ENCODE measurements at regions not wholly inside any gene's neighbourhood (a gene's known extent, or its start where the extent isn't known, plus 50 kb on each side); places are given as distances from the start of the nearest gene placed in this dataset.

DNA sequence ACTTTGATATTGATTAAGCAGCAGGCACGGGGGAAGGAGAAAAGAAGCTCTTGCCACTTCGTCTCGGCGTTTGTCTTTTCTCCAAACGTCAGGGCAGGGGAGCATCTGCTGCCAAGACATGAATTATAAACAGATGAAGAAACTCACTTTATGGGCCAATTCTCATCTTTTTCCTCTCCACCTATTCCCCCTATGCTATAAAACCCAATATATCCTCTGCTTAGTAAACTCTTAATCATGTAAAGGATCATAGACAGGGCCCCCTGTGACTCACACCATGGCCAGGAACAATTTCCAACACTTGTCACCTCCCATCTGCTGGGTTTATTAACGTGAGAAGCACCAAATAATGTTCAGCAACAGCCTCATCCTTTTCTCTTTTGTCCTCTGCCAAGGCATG is 1092.1 kb upstream of the TMEM132C start:
- H3K27ac ChIP-seq (ENCODE audit: low read depth in 2 of 2, low read length in 2 of 2), result no peak overlapping the region
- no peaks in the 10 kb centered on the region for H3K27me3 ChIP-seq (ENCODE audit: control insufficient read depth in 2 of 2, insufficient read depth in 2 of 2, low read length in 2 of 2)
- no peaks in the 10 kb centered on the region for H3K36me3 ChIP-seq (ENCODE audit: control insufficient read depth in 2 of 2, insufficient read depth in 2 of 2, low read length in 2 of 2)
- H3K9ac ChIP-seq (ENCODE audit: low read depth in 1 of 2, low read length in 2 of 2), result no peak overlapping the region
- no peaks in the 10 kb centered on the region for H3K9me3 ChIP-seq (ENCODE audit: control insufficient read depth in 2 of 2, low read length in 2 of 2)
- H3K4me3 ChIP-seq (ENCODE audit: low read length in 2 of 2), result no peak overlapping the region
- H3K4me1 ChIP-seq (ENCODE audit: control insufficient read depth in 2 of 2, insufficient read depth in 2 of 2, low read length in 2 of 2), result no peaks in the 10 kb centered on the region

DNA sequence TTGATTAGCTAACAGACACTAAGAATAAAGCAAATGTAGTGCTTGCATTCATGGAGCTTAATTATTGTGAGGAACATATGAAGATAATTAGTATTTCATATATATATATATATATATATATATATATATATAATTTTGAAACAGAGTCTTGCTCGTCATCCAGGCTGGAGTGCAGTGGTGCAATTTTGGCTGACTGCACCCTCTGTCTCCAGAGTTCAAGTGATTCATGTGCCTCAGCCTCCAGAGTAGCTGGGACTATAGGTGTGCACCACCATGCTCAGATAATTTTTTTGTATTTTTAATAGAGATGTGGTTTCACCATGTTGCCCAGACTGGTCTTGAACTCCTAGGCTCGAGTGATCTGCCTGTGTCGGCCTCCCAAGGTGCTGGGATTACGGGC is 1091.6 kb upstream of the TMEM132C start:
- no peak overlapping the region for H3K4me3 ChIP-seq (ENCODE audit: low read length in 2 of 2)

DNA sequence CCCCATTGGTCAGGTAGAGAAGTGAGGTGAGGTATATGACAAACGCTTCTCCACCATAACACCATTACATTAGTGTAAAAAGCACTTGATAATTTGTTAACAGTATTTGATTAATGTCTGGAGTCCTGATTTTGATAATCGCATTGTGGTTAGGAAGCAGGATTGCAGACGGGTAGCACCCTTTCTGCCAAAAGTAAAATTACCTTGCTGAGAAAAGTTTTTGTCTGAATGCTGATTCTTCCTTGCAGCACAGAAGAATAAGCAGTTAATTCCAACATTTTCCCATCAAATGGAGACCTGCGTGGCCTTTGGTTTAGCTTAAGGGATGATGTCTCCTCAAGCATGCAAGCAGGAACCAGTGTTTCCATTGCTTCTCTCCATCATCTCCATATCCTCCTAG is 1090.2 kb upstream of the TMEM132C start:
- no peaks in the 10 kb centered on the region for H3K27me3 ChIP-seq (ENCODE audit: control insufficient read depth in 2 of 2, insufficient read depth in 2 of 2, low read length in 2 of 2)
- no peak overlapping the region for H3K4me3 ChIP-seq (ENCODE audit: low read length in 2 of 2)
- no peaks in the 10 kb centered on the region for H3K9me3 ChIP-seq (ENCODE audit: control insufficient read depth in 2 of 2, low read length in 2 of 2)
- no peaks in the 10 kb centered on the region for H3K4me1 ChIP-seq (ENCODE audit: control insufficient read depth in 2 of 2, insufficient read depth in 2 of 2, low read length in 2 of 2)
- H3K36me3 ChIP-seq (ENCODE audit: control insufficient read depth in 2 of 2, insufficient read depth in 2 of 2, low read length in 2 of 2), result no peaks in the 10 kb centered on the region
- no peak overlapping the region for H3K27ac ChIP-seq (ENCODE audit: low read depth in 2 of 2, low read length in 2 of 2)
- no peak overlapping the region for H3K9ac ChIP-seq (ENCODE audit: low read depth in 1 of 2, low read length in 2 of 2)

More for the DNA sequence above, 1091.6 kb upstream of the TMEM132C start:
- no peaks in the 10 kb centered on the region for H3K9me3 ChIP-seq (ENCODE audit: control insufficient read depth in 2 of 2, low read length in 2 of 2)
- no peak overlapping the region for H3K9ac ChIP-seq (ENCODE audit: low read depth in 1 of 2, low read length in 2 of 2)
- H3K4me1 ChIP-seq (ENCODE audit: control insufficient read depth in 2 of 2, insufficient read depth in 2 of 2, low read length in 2 of 2), result no peaks in the 10 kb centered on the region
- no peak overlapping the region for H3K27ac ChIP-seq (ENCODE audit: low read depth in 2 of 2, low read length in 2 of 2)
- H3K27me3 ChIP-seq (ENCODE audit: control insufficient read depth in 2 of 2, insufficient read depth in 2 of 2, low read length in 2 of 2), result no peaks in the 10 kb centered on the region
- H3K36me3 ChIP-seq (ENCODE audit: control insufficient read depth in 2 of 2, insufficient read depth in 2 of 2, low read length in 2 of 2), result no peaks in the 10 kb centered on the region

DNA sequence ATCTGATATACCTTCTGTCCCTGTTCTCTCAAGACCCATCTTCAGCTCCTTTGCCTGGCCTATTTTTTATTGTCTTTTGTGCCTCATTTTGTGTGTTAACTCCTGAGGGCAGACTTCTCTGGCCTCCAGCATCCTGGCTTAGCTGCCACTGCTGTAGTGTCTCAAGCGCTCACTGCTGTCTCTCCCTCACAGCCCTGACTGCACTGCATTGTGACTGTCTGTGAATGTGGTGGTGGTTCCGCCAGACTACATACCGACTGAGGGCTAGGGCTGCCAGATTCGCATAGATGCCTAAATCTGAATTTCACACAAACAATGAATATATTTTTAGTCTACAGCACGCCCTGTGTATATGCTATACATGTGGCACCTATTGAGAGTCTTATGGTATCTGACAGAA is 1088.9 kb upstream of the TMEM132C start:
- no peaks in the 10 kb centered on the region for H3K36me3 ChIP-seq (ENCODE audit: control insufficient read depth in 2 of 2, insufficient read depth in 2 of 2, low read length in 2 of 2)
- no peak overlapping the region for H3K4me3 ChIP-seq (ENCODE audit: low read length in 2 of 2)
- H3K9me3 ChIP-seq (ENCODE audit: control insufficient read depth in 2 of 2, low read length in 2 of 2), result no peaks in the 10 kb centered on the region
- no peak overlapping the region for H3K27ac ChIP-seq (ENCODE audit: low read depth in 2 of 2, low read length in 2 of 2)
- H3K27me3 ChIP-seq (ENCODE audit: control insufficient read depth in 2 of 2, insufficient read depth in 2 of 2, low read length in 2 of 2), result no peaks in the 10 kb centered on the region
- H3K4me1 ChIP-seq (ENCODE audit: control insufficient read depth in 2 of 2, insufficient read depth in 2 of 2, low read length in 2 of 2), result no peaks in the 10 kb centered on the region
- no peak overlapping the region for H3K9ac ChIP-seq (ENCODE audit: low read depth in 1 of 2, low read length in 2 of 2)

DNA sequence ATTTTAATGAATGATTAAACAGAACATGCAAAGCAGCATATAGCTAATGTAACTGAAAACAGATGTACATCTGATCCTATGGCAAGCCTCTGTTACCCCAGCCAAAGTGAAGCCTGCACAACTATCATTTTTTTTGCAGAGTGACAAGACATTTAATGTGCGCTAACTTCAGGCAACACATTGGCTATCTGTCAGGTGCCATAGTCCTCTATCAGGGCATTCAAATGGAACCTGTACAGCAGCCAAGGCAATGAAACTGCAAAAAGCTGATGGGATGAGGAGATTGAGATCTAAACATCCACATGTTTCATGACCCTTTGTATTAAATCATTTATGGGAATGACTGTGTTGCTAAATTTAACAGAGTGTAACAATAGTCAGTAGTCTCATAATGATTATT is 1088.5 kb upstream of the TMEM132C start:
- Histone ChIP-seq H3K27me3 (ENCODE audit: control insufficient read depth in 2 of 2, insufficient read depth in 2 of 2, low read length in 2 of 2) (no peaks in the 10 kb centered on the region), H3K9ac (ENCODE audit: low read depth in 1 of 2, low read length in 2 of 2) (no peak overlapping the region), H3K4me1 (ENCODE audit: control insufficient read depth in 2 of 2, insufficient read depth in 2 of 2, low read length in 2 of 2) (no peaks in the 10 kb centered on the region), H3K36me3 (ENCODE audit: control insufficient read depth in 2 of 2, insufficient read depth in 2 of 2, low read length in 2 of 2) (no peaks in the 10 kb centered on the region), H3K4me3 (ENCODE audit: low read length in 2 of 2) (no peak overlapping the region), H3K9me3 (ENCODE audit: control insufficient read depth in 2 of 2, low read length in 2 of 2) (no peaks in the 10 kb centered on the region), H3K27ac (ENCODE audit: low read depth in 2 of 2, low read length in 2 of 2) (no peak overlapping the region)

DNA sequence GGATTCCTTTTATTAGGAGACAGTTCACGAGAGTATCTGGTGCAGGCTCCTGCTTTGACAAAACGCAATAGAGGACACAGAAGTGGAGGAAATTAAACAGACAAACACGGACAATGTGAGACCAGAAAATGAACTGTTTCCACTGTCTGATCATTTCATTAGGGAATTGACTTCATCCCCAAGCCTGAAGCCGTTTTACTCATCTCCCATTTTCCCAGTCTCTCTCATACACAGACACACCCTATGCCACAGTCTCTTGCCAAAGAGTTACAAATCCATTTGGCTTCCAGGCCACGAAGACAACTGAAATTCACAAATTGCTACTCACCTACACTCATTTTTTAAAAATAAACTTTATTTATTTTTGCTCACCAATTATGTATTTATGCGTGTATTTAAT is 1087.8 kb upstream of the TMEM132C start:
- Histone ChIP-seq H3K4me3 (ENCODE audit: low read length in 2 of 2) (no peak overlapping the region), H3K4me1 (ENCODE audit: control insufficient read depth in 2 of 2, insufficient read depth in 2 of 2, low read length in 2 of 2) (no peaks in the 10 kb centered on the region), H3K9me3 (ENCODE audit: control insufficient read depth in 2 of 2, low read length in 2 of 2) (no peaks in the 10 kb centered on the region), H3K9ac (ENCODE audit: low read depth in 1 of 2, low read length in 2 of 2) (no peak overlapping the region), H3K27ac (ENCODE audit: low read depth in 2 of 2, low read length in 2 of 2) (no peak overlapping the region), H3K36me3 (ENCODE audit: control insufficient read depth in 2 of 2, insufficient read depth in 2 of 2, low read length in 2 of 2) (no peaks in the 10 kb centered on the region), H3K27me3 (ENCODE audit: control insufficient read depth in 2 of 2, insufficient read depth in 2 of 2, low read length in 2 of 2) (no peaks in the 10 kb centered on the region)

DNA sequence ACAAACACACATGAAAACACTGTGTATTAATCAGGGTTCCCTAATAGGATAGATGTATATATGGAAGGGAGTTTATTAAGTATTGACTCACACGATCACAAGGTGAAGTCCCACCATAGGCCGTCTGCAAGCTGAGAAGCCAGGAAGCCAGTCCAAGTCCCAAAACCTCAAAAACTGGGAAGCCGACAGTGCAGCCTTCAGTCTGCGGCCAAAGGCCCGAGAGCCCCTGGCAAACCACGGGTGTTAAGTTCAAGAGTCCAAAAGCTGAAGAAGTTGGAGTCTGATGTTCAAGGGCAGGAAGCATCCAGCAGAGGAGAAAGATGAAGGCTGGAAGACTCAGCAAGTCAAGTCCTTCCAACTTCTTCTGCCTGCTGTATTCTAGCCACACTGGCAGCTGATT is 1085.0 kb upstream of the TMEM132C start:
- no peaks in the 10 kb centered on the region for H3K4me1 ChIP-seq (ENCODE audit: control insufficient read depth in 2 of 2, insufficient read depth in 2 of 2, low read length in 2 of 2)
- H3K27me3 ChIP-seq (ENCODE audit: control insufficient read depth in 2 of 2, insufficient read depth in 2 of 2, low read length in 2 of 2), result no peaks in the 10 kb centered on the region
- no peak overlapping the region for H3K27ac ChIP-seq (ENCODE audit: low read depth in 2 of 2, low read length in 2 of 2)
- H3K9me3 ChIP-seq (ENCODE audit: control insufficient read depth in 2 of 2, low read length in 2 of 2), result no peaks in the 10 kb centered on the region
- H3K36me3 ChIP-seq (ENCODE audit: control insufficient read depth in 2 of 2, insufficient read depth in 2 of 2, low read length in 2 of 2), result no peaks in the 10 kb centered on the region
- no peak overlapping the region for H3K4me3 ChIP-seq (ENCODE audit: low read length in 2 of 2)
- no peak overlapping the region for H3K9ac ChIP-seq (ENCODE audit: low read depth in 1 of 2, low read length in 2 of 2)

DNA sequence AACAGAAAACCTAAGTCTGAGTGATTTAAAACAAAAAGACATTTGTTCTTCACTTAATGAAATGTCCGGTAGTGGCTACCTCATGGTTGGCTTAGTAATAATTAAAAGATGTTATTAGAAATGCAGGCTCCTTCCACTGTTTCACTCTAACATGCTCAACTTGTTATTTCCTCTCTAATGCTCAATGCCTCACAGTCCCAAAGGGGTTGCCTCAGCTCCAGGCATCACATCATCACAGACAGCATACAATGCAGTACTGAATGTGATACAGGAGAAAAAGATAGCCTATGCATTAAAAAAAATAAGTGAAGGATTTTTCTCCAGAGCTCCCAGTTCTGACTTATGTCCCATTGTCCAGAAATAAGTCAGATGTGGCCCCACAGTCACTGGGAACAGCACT is 1077.0 kb upstream of the TMEM132C start:
- Histone ChIP-seq H3K27ac (ENCODE audit: low read depth in 2 of 2, low read length in 2 of 2) (no peak overlapping the region), H3K4me1 (ENCODE audit: control insufficient read depth in 2 of 2, insufficient read depth in 2 of 2, low read length in 2 of 2) (no peaks in the 10 kb centered on the region), H3K9me3 (ENCODE audit: control insufficient read depth in 2 of 2, low read length in 2 of 2) (no peaks in the 10 kb centered on the region), H3K4me3 (ENCODE audit: low read length in 2 of 2) (no peak overlapping the region), H3K36me3 (ENCODE audit: control insufficient read depth in 2 of 2, insufficient read depth in 2 of 2, low read length in 2 of 2) (no peaks in the 10 kb centered on the region), H3K27me3 (ENCODE audit: control insufficient read depth in 2 of 2, insufficient read depth in 2 of 2, low read length in 2 of 2) (no peaks in the 10 kb centered on the region), H3K9ac (ENCODE audit: low read depth in 1 of 2, low read length in 2 of 2) (no peak overlapping the region)

DNA sequence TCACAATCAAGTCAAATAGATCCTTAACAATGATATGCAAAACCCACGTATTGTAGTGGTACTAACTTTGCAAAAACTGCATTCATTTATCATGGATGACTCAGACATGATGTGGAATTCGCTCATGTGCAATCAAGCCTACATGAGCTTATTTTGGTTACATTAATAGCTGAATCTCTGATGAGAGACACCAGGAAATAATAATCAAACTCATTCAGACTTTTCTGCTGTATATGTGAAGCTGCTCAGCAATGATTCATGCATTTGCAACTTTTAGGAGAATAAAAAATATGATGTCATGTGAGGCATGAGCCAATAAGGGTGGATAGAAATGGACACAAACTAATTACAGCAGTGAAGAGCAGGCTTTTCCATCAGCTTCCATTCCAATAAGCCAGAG is 1075.8 kb upstream of the TMEM132C start:
- H3K27ac ChIP-seq (ENCODE audit: low read depth in 2 of 2, low read length in 2 of 2), result no peak overlapping the region
- H3K9ac ChIP-seq (ENCODE audit: low read depth in 1 of 2, low read length in 2 of 2), result no peak overlapping the region
- no peaks in the 10 kb centered on the region for H3K27me3 ChIP-seq (ENCODE audit: control insufficient read depth in 2 of 2, insufficient read depth in 2 of 2, low read length in 2 of 2)
- H3K4me1 ChIP-seq (ENCODE audit: control insufficient read depth in 2 of 2, insufficient read depth in 2 of 2, low read length in 2 of 2), result no peaks in the 10 kb centered on the region
- no peaks in the 10 kb centered on the region for H3K9me3 ChIP-seq (ENCODE audit: control insufficient read depth in 2 of 2, low read length in 2 of 2)
- H3K36me3 ChIP-seq (ENCODE audit: control insufficient read depth in 2 of 2, insufficient read depth in 2 of 2, low read length in 2 of 2), result no peaks in the 10 kb centered on the region
- H3K4me3 ChIP-seq (ENCODE audit: low read length in 2 of 2), result no peak overlapping the region

DNA sequence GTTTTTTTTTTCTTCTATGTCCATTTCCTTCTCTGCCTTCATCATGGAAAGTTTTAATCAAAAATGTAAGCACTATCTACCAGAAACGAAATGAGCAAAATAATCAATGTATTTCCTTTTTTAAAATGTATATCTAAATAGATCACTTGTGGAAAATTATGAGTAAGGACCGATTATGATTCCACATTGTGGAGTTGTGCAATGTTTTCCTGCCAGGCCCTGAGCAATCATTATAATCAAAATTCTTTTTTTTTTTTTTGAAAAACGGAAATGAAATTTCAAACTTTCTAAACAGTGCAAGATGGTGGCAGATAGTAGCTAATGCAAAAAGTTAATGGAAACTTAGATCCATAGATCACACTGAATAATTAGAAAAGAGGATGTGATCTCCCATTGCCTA is 1074.6 kb upstream of the TMEM132C start:
- Histone ChIP-seq H3K9ac (ENCODE audit: low read depth in 1 of 2, low read length in 2 of 2) (no peak overlapping the region), H3K4me1 (ENCODE audit: control insufficient read depth in 2 of 2, insufficient read depth in 2 of 2, low read length in 2 of 2) (no peaks in the 10 kb centered on the region), H3K36me3 (ENCODE audit: control insufficient read depth in 2 of 2, insufficient read depth in 2 of 2, low read length in 2 of 2) (no peaks in the 10 kb centered on the region), H3K27ac (ENCODE audit: low read depth in 2 of 2, low read length in 2 of 2) (no peak overlapping the region), H3K4me3 (ENCODE audit: low read length in 2 of 2) (no peak overlapping the region), H3K9me3 (ENCODE audit: control insufficient read depth in 2 of 2, low read length in 2 of 2) (no peaks in the 10 kb centered on the region), H3K27me3 (ENCODE audit: control insufficient read depth in 2 of 2, insufficient read depth in 2 of 2, low read length in 2 of 2) (no peaks in the 10 kb centered on the region)

DNA sequence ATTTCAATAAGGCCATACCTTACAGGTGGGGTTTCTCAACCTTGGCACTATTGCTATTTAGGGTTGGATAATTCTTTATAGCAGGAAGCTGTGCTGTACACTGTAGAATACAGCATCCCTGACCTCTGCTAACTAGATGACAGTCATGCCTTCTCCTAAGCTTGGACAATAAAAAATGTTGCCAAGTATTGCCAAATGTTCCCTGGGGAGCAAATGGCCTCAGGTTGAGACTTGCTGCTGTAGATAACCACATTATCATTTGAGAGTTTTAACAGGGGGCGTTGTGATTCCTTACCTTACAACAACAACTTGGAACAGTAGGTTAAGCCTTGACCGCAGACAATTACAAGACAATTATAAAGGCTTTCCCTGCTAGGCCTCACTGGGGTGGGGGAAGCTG is 1073.6 kb upstream of the TMEM132C start:
- no peaks in the 10 kb centered on the region for H3K4me1 ChIP-seq (ENCODE audit: control insufficient read depth in 2 of 2, insufficient read depth in 2 of 2, low read length in 2 of 2)
- H3K4me3 ChIP-seq (ENCODE audit: low read length in 2 of 2), result no peak overlapping the region
- no peak overlapping the region for H3K27ac ChIP-seq (ENCODE audit: low read depth in 2 of 2, low read length in 2 of 2)
- no peaks in the 10 kb centered on the region for H3K36me3 ChIP-seq (ENCODE audit: control insufficient read depth in 2 of 2, insufficient read depth in 2 of 2, low read length in 2 of 2)
- H3K9ac ChIP-seq (ENCODE audit: low read depth in 1 of 2, low read length in 2 of 2), result no peak overlapping the region
- no peaks in the 10 kb centered on the region for H3K27me3 ChIP-seq (ENCODE audit: control insufficient read depth in 2 of 2, insufficient read depth in 2 of 2, low read length in 2 of 2)
- H3K9me3 ChIP-seq (ENCODE audit: control insufficient read depth in 2 of 2, low read length in 2 of 2), result no peaks in the 10 kb centered on the region
